ENCODE measurements at regions not wholly inside any gene's neighbourhood (a gene's known extent, or its start where the extent isn't known, plus 50 kb on each side); places are given as distances from the start of the nearest gene placed in this dataset.

DNA sequence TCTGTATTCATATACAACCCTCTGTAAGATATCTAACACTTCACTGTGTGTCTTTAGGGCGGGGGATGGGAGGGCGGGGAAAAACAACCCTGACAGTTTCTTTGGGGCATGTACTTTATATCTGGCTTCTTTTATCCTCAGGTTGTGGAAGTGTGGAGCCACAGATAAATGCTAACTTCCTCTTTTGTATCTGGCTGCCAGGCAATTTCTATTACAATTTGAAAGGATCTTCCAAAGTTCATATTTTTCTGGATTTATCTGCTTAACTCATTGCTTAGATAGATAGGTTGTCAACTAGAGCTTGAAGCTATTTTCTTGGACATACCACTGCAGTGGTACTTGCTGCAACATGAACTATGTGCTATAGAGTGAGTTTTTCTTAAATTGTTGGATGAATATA lies 393.0 kb downstream of the LMO7 start:
- DNase-seq = no peak

DNA sequence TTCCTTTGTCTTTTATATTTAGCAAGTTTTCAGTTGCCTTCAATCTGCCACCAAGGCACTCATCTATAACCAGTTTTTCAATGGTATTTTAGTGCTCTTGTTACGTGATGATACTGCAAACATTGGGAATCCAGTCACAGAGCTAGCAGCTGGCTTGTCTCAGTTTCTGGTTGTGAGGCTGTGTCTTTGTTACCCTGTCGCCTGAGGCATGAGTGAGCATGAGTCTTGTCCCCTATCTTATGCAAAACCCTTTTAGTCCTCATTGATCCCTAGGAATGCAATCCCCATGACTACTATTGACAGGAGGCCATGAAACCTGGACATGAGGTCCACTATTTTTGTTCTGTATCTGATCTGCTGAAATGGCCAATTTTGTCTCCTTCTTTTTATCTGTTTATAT lies 391.0 kb downstream of the LMO7 start:
- no peak for DNase-seq

DNA sequence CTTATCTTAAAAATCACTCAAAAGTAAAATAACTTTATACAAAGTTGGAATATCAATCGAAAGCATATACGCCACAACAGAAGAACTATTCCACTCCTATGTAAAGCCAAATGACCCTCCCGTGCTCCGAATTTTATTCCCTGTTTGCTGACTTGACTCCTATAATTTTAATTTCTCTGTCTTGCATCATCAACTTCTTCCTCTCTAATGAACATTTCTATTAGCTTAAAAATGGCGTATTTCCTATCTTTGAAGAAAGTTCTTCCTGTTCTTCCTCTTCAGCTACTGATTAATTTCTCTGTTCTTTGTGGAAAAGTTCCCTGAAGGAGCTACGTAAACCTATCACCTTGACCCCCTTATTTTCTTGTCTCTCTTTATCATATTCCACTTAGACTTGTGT lies 389.3 kb downstream of the LMO7 start:
- DNase-seq = no peak

DNA sequence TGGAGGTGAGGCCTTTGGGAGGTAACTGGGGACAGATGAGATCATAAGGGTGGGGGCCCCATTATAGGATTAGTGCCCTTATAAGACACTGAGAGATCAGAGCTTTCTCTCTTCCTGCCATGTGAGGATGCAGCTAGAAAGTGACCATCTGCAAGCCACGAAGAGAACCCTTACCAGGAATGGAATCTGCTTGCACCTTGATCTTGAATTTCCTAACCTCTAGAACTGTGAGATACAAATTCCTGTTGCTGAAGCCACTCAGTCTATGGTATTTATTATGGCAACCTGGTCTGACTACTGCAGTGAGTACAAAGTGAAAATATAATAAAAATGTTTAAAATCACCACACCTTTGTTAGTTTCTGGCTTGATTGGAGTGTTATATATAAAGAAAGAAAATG lies 388.0 kb downstream of the LMO7 start:
- no peak for DNase-seq

DNA sequence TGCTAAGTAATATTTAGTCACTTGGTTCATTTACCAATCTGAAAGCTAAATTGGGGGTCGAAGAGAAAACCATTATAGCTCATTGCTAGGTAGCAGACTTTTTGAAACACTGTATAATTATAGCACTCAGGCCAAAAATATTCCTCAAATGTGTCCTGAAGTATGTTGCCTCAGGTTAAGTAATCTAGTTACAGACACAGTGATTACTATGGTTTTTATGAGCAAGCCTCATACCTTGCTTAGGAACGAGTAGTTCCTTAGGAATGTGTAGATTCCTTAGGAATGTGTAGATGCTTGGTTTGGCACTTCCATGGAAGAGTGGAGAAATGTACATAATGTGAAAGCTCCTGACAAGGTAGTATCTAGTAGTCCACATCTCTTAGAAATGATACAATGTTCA lies 387.5 kb downstream of the LMO7 start:
- DNase-seq = no peak

DNA sequence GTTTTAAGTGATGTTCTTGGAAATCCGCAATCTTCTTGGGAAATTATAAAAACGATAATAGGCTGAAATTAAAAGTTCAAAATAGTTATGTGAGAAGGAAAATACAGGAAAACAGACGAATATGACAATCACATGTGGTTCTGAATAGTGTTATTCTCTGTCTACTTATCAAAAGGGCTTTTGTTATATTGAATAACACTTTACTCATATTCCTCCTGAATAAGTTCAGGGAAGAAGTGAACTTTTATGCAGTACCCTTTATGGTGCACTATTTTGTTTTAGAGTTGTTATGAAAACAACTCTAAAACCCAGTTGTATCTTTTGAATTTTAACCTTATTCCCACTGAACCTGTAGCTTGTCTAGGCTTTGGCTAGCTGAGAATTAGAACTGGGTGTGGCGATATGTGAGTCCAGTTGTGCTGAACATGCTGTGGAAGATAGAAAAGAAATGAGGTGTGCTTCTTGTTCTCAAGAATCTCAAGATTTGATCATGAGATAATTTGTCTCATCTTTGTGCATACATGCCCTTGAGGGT lies 384.4 kb downstream of the LMO7 start:
- DNase-seq = no peak

DNA sequence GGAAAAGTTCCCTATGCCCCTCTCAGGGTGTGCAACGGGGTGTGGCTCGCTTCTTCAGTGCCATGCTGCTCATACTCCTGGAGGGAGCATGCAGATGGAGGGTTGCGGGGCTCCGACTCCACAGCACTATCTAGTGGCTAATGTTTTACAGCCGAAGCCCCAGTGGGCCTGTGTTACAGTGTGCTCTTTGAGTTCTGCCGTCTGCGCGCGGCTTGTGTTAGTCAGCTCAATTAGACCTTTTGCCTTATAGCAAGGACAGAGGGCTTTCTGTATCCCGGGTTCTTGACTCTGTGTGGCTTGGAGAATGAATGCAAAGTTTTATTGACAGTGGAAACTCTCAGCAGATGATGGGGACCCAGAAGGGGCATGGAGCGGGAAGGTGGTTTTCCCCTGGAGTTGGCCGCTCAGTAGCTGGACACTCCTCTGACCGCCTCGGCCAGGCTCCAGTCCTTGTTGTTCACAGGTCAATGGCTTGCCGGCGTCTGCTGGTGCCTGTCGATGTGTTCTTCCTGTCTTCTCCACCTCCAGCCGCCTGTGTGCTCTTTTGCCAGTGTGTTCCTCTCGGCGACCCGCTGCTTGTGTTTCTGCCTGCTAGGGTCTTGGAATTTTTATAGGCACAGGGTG lies 383.4 kb downstream of the LMO7 start:
- no peak for DNase-seq

DNA sequence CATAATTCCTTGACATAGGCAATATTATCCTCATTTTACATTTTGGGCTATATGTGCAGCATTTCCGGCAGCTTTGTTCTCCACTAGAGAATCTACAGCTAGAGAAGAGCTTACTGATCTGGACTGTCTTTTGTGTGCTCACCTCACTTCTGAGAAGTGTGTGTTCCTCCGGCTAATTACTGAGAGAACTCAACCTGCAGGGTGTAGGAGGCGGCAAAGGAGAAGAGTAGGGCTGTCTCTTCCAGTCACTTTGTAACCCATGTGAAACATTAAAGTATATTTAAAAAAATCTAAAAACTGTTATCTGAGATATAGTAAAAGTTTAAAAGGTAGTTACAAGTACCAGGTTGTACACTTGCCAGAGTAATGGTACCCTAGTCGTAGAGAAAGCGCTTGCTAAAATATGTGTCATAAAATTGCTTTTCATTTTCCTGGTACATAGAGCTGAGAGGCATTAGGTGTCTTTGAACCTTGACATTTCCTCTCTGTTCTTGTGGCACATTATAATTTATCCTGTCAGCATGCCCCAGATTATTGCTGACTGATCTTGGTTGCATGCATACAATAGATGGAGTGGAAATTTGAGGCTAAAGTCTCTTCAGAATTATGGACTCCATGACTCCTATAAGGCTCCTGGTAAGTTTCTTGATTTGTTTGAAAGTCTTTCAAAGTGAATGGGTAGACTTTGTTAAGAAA lies 381.9 kb downstream of the LMO7 start:
- DNase-seq = no peak

DNA sequence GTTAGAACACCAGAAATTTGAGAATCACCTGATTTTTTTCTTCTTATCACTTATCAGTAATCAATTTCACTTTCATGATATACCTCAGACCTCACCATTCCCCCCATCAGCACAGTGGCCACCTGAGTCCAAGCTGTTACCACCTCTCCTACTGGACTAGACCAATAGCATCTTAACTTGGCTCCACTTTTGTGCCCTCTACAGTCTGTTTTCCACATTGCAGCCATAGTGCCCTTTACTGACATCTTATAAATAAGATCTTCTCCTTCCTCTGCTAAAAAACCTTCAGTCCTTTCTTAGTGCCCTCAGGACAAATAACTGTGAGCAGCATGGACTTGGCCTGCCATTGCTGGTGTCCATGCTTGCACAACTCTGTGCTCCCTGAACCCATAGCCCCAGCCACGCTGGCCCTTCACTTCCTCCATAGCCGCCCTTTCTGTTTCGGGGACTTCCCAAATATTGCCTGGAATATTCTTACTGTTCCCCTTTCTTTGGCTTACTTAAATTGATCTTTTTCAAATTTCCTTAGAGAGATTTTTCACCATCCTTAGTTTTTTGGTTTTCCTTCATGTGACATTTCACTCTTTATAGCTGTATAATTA lies 380.8 kb downstream of the LMO7 start:
- DNase-seq = peak in 1 of 2 experiments; percentile 3

DNA sequence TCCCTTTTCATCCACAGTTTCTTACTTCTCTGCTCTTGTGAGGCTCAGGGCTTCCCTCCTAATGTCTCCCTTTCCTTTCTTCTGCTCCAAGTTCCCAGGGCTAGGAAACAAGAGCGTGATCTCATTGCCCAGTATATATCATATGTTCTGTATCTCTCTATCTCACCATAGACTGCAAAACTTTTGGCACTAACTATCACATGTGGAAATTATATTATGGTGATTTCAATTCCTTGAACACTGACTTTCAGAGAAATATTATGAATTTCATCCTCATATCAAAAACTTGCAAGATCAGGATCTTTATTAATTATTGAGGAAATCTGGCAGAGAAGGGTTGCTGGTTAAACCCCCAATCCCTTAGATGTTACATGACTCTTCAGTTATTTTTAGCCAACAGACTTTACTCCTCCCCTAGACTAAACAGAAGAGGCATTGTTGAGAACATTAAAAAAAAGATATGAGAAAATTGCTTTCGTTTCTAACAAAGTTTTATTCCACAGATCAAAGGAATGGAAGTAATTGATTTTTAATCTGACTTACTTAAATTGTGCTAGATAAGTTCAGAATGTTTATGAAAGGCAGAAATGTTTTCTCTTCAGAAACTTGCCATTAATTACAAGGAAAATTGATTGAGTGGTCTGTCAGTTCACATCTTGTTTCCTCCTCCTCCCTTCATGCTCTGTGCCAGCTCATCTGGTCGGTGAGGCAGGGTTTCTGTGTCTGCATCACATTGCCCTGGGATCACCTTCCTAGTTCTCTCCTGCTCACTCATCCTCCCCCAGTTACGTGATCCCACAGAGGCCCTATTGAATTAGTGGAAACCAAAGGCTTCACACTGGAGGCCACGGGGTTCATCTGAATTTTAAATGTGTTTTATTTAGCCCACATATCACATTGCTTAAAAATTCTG lies 378.5 kb downstream of the LMO7 start:
- no peak for DNase-seq

DNA sequence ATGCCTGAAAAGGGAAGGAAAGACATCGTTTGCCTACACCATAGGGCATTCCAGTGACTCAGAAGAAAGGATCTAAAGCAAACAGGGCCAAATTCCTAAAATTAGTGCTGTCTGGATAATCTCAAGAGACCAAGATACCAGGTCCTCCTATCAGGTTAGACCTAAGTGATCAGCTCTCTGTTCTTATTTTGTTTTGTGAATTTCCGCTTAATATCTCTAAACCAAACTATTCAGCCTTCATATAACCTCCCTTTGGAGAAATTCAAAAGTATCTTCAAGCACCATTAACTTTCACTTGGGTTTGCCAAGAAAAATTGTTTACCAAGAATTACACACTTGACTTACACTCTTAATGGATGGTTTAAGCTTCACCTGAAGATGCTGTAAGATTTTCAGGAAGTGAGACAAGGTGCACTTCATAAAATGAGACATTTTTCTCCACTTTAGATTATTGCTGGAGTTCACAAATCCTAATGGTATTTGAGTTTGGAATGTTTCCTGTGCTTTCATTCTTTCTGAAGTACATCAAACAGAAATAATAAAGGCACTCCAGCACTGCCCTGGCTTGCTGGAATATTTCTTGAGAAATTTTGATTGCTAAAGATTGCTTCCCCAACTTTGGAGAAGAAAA lies 376.1 kb downstream of the LMO7 start:
- no peak for DNase-seq

DNA sequence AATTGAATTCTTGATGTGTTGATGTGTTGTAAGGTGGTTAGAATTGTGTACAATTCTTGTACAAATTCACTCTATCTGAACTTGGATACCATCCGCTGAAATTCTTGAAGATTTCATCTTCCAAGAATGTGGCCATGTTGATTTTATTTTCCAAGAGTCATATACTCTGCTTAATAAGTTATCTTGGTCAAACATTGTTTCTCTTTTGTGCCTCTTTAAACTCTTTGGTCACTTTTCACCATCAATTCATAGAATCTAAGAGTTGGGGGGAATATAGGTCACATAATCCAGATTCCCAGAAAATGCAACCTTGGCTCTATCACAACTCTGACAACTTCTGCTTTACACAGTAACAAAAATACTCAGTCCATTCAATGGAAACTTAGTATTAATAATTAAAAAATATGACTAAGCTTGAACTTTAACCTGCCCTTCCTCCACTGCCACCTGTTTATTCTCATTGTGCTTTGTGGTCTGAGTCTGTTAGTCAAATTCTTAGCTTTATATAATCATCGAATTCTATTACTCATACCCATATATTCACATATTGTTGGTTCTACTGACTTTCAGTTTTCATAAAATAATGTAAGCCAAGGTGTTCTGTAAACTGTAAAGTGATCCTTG lies 373.2 kb downstream of the LMO7 start:
- DNase-seq = no peak

DNA sequence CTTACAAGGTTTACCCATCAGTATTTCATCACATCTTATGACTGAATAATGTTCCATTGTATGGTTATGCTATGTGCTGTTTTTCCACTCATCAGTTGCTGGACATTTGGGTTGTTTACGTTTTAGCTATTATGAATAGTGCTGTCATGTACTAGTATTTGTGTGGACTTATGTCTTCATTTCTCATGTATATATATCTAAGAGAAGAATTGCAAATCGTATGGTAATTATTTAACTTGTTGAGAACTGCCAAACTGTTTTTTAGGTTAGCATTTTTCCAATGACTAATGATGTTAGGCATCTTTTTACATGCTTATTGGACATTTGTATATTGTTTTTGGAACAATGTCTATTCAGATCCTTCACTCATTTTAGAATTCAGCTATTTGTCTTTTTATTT lies 368.3 kb downstream of the LMO7 start:
- no peak for DNase-seq

DNA sequence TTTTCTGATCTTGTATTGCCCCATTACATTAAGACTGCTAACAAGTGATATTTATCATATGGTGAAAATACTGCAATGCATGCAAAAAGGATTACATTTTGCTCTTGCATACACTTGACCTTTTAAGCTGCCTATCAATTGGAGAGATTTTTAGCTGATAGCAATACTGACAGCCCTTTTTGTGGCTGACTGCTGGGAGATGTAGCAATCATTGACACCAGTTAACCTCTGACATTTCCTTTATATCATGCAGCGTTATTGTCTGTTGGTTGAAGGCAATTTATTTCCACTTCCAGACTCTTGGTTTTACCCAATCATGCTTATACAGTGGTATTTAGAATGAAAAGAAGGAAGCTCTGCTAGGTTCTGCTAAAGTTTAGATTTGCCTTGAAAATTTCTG lies 364.0 kb downstream of the LMO7 start:
- DNase-seq = no peak

DNA sequence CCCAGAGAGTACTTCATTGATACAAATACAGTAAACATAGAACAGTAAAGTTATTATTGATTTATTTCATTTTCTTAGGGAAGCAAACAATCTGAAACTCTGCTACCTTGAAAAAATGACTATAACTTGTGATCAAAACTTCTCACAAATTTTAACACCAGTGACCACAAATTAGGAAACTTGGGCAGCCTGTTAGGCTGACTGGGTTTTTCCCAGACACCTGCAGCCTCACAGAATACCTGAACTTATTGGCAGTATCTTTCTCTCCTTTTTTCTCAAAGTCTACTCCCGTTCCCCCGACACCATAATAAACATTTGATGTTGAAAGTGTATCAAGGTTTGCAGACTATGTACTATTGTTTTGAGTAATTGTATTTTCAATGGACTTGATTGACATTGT lies 360.5 kb downstream of the LMO7 start:
- DNase-seq = no peak

DNA sequence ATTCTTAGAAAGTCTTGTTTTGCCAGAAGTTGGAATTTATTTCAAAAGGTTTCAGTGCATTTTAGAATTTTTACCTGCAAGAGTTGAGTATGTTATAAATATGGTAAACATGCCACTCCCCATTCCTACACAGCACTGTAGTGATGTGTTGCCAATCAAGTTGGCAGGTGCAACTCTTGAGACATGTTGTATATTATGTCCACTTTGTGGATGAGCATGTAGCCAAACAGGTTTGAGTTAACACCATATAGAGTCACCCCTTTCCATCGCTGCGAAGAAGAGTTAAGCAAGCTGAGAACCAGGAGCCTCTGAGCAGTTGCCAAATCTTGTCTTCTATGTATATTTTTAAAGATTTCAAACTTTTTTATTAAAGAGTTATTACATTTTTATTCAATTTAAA lies 359.8 kb downstream of the LMO7 start:
- no peak for DNase-seq

DNA sequence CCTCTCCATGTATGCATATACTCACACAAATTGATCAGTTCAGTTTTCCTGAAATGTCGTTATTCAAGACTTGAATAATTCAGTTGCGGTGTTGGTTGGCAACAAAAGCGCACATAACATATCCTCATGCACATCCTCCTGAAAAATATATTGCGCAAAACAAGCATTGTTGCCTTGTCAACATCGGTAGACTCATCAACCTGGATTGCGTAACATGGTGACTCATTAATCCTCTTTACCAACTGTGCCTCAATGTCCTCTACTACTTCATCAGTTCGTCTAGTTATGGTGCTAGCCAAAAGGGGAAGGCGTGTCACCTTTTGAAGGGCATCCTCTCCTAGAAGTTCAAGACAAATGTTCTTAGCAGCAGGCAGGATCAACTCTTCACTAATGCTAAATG lies 357.7 kb downstream of the LMO7 start:
- DNase-seq = no peak

DNA sequence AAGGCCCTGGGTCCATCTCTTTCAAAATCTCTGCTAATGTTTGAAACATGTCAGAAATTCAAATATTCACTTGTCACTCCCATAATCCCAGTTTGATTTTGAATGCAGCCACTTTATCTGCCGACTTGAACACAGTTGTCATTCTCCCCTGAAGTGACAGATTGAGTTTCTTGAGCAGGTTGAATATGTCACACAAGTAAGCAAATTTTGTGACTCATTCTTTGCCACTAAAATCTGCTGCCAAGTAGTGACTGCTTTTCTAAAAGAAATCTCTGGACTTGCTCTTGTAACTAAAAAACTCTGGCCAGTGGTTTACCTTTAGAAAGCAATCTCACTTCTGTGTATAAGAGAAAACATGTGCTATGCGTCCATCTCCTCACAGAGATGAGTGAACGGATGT lies 357.1 kb downstream of the LMO7 start:
- DNase-seq = no peak

DNA sequence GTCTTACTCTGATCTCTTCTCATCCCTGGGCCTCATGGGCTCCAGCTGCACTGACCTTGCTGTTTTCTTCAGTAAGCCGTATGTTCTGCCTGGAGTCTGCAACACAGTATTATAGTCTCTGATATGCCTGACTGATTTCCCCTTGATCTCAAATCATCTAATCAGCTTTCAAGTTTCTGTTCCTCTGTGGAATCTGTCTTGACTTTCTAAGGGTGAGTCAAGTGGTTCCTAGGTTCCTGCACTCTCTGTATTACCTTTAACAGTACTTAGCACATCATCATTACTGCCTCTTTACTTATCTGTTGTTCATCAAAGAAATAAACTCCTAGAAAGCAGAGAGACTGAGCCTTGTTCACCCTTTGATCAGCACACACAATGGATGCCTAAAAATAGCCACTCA lies 350.7 kb downstream of the LMO7 start:
- DNase-seq = no peak

DNA sequence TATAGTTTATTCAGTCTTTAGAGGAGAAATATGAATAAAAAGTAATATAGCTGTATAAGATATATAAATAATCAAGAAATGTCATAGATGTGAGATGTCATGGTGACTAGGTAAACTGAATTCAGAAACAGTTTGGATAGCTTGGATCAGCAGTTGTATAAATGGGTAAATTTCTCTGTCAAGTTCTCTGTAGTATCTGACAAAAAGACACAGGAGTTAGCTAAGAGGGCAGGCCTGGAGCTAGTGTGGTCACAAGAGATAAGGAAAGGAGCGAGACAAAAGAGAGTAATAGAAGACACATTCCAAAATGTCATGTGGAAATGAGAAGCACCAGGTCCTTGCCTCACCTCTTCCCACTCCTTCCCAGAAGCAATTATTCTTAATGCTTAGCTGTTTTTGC lies 349.0 kb downstream of the LMO7 start:
- no peak for DNase-seq

DNA sequence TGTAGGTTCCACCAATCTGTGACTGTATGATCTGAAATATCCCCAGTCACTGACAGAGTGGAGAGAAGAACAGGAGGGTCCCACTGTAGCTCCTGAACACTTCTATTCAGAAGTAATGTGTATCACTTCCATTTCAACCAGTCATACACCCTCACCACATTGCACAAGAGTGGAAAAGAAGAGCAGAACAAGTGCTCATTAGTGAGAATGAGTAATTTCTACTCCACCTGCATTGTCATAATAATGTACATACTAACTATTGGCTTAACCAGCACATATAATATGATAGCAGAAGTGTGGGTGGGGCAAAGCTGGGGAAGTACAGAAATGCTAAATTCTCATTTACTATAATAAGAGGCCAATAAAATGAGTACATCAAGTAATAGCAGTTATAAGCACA lies 342.7 kb downstream of the LMO7 start:
- no peak for DNase-seq

DNA sequence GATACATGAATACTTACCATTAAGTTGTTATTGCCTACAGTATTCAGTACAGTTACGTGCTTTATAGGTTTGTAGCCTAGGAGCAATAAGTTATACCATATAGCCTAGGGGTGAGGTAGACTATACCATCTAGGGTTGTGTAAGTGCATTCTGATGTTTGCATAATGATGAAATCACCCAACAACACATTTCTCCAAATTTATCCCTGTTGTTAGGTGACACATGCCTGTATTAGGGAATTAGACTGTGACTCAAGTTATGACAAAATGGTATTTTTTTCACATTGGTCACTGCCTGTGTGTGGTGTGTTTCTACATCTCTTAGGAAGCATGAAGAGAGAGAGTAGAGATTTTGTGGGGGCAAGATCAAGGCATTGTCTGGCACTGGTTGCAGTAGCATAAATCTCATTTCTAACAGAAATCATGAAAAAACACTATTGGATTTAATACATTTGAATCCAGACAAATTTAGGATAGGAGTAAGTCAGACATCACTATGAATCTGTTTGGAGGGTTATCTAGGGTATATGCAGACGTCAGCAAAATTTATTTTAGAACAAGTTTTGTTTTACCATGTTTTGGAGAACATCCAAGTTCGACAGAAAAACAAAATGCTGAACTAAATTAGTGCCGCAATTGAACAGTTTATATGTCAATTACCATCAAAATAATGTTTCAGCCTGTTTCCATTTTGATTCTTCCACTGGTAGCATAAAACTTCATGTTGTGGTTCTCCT lies 332.1 kb downstream of the LMO7 start:
- no peak for DNase-seq
